Ovary (tissue), 7 donors: ENCODE measurements at regions not wholly inside any gene's neighbourhood (a gene's known extent, or its start where the extent isn't known, plus 50 kb on each side); places are given as distances from the start of the nearest gene placed in this dataset.
"Not testable (repeated sequence)": the region's sequence is repeated elsewhere in the genome, so short reads cannot be mapped to it uniquely, and the experiment has no call there.

ENCODE experiments used
- DNase-seq, 5 donors: peaks; one replicate each; pipeline ENCODE4 v3.0.0-alpha.2; 2019 to 2020
- H3K27ac ChIP-seq, 2 donors: fragments of 200-600 bp; one replicate each; pipeline versions ENCODE4 v1.5.1 to v1.8.0; 2019 to 2022
- H3K27me3 ChIP-seq: fragments of 200-600 bp; one replicate; pipeline ENCODE4 v1.8.0; 2022
- H3K36me3 ChIP-seq: fragments of 200-600 bp; sonication (generic); one replicate; pipeline ENCODE4 v1.5.1; 2019
- H3K4me1 ChIP-seq: one replicate; pipeline ENCODE4 v1.8.1; 2013; ENCODE audit warnings: mild to moderate bottlenecking, moderate library complexity; ENCODE audit not compliant: insufficient read depth
- H3K4me3 ChIP-seq: fragments of 200-600 bp; sonication (generic); one replicate; pipeline ENCODE4 v1.5.1; 2017
- H3K9me3 ChIP-seq, 2 donors: fragments of 200-600 bp in 1 of 2; sonication (generic) in 1 of 2; one replicate each; pipeline versions ENCODE4 v1.5.1 to v1.8.1; 2013 to 2019; ENCODE audit warnings: mild to moderate bottlenecking in 1 of 2, moderate library complexity in 1 of 2
- EP300 ChIP-seq: sonication (generic); formaldehyde crosslinking; IDR thresholded peaks from one replicate; pipeline ENCODE4 v1.6.1; 2017; ENCODE audit warnings: antibody characterized with exemption
- POLR2A ChIP-seq: fragments of 450-650 bp; IDR thresholded peaks from one replicate; pipeline ENCODE4 v1.6.1; 2017; ENCODE audit warnings: antibody characterized with exemption, mild to moderate bottlenecking, moderate library complexity
- WGBS, 3 donors: extraction: QIAGEN DNeasy Blood & Tissue Kit in 1 of 3; methylation state at CpG; one replicate each; pipeline versions ENCODE4 v1.1.5 to v1.1.7; 2013 to 2017; 5-methylcytosine and 5-hydroxymethylcytosine counted together
- intact Hi-C, 4 donors: fragments of 100-400 bp; cut with DNase I; formaldehyde crosslinking; loops; one replicate each; pipeline versions ENCODE4 v1.11.0 to v1.15.1; 2022 to 2023
- TF ChIP-seq, protein P1 (sequence below), 3 donors: fragments of 450-650 bp in 2 of 3; fragments of 200-600 bp in 1 of 3; IDR thresholded peaks; one replicate each; pipeline versions ENCODE4 v1.5.1 to v1.8.0; 2016 to 2022; ENCODE audit warnings: antibody characterized with exemption in 3 of 3, mild to moderate bottlenecking in 1 of 3
- donor health status: DM: no; HTN: no; CAD: no; lungs with moderate emphysema.
- donor health status: DM: no; HTN: no; CAD: no.
- donor health status: Bipolar disorder and iron deficiency.
- donor health status: DM: no; HTN: no; CAD: no.
- donor health status: DM: yes; HTN: yes; CAD: no.

DNA sequence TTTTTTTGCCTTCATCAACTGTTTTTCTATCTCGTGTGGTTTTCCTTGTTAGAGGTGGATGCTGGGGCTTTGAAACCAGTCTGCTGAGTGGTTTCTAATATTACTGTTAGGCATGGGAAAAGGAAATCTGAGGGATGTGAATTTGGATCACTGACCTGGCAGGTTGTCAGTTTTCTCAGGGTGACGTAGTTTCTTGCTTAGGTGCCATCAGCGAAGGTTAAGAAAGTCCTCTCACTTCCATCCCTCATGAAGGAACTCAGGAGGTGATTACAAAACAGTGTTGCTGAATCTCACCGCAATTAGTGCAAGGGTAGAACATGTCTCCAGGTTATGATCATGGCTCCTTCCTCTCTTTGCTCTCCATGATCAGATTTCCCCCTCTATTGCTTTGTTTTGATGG lies 135.9 kb downstream of the SOX4 start:
- H3K27ac ChIP-seq, result no peak overlapping the region
- H3K27me3 ChIP-seq, result no peaks in the 10 kb centered on the region
- H3K4me3 ChIP-seq, result no peak overlapping the region
- no peak for TF ChIP-seq POLR2A
- TF ChIP-seq EP300, result no peak
- TF ChIP-seq, protein P1, sequence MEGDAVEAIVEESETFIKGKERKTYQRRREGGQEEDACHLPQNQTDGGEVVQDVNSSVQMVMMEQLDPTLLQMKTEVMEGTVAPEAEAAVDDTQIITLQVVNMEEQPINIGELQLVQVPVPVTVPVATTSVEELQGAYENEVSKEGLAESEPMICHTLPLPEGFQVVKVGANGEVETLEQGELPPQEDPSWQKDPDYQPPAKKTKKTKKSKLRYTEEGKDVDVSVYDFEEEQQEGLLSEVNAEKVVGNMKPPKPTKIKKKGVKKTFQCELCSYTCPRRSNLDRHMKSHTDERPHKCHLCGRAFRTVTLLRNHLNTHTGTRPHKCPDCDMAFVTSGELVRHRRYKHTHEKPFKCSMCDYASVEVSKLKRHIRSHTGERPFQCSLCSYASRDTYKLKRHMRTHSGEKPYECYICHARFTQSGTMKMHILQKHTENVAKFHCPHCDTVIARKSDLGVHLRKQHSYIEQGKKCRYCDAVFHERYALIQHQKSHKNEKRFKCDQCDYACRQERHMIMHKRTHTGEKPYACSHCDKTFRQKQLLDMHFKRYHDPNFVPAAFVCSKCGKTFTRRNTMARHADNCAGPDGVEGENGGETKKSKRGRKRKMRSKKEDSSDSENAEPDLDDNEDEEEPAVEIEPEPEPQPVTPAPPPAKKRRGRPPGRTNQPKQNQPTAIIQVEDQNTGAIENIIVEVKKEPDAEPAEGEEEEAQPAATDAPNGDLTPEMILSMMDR (IDR thresholded peaks at IDR 0.05), result no peak
- no peaks in the 10 kb centered on the region for H3K36me3 ChIP-seq
- intact Hi-C loops, result no loop called here
- H3K9me3 ChIP-seq, result no peaks in the 10 kb centered on the region
- WGBS, 3 donors, result 74 to 86% (median 81%) methylated on average over 4 of the region's 4 CpGs
- peaks cover 4% of the 10 kb centered on the region for H3K4me1 ChIP-seq
- DNase-seq, result no peak

DNA sequence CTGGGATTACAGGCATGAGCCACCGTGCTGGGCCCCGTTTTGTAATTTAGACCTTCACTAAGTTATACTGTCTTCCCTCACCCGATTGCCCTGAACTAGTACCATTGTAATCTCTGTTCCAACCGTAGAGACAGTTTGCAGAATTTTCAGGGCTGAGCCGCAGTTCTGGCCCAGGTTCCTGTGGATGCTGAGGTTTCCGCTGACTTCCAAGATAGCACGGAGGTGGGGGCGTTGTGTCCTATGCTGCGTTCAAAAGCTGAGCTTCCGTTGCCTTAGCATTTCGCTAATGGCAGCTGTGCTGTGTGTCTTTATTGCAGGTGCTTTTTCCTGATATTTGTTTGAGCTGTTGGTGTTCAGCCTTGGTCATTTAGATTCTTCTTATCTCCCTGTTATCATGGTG lies 137.0 kb downstream of the SOX4 start:
- no peak for TF ChIP-seq EP300
- no peak for DNase-seq
- no peak overlapping the region for H3K27ac ChIP-seq
- 91 to 95% (median 93%) methylated on average over 11 of the region's 11 CpGs for WGBS, 3 donors
- no peaks in the 10 kb centered on the region for H3K27me3 ChIP-seq
- no peak overlapping the region for H3K4me3 ChIP-seq
- H3K4me1 ChIP-seq, result peaks cover 4% of the 10 kb centered on the region
- intact Hi-C loops, result no loop called here
- H3K36me3 ChIP-seq, result no peaks in the 10 kb centered on the region
- no peaks in the 10 kb centered on the region for H3K9me3 ChIP-seq

DNA sequence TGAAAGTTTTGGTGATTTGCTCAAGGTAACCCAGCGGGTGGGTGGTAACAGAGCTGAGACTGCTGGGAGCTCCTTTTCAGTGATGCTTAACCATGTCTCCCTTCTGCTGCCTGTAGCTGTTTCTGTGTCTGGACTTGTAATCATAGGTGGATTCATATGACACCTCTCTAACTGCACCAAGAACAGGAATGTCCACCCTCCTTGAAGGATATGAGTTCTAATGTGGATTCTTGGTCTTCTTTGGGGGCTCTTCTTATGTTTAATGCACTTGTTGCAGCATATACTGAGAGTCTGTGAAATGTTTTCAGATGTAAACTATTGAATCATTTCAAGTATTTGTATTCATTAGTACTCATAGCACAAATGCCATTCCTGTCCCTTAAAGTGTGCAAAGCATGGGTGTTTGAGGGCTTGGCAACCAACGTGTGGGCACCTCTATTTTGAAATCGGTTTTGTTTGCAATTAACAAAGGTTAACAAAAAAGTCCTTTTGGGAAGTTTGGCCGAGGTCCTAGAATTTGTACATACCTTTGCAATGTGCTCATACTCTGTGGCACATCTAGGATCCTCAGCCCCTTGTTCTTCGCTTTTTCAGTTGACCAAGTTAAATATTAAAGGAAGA lies 138.0 kb downstream of the SOX4 start:
- 29 to 33% (median 33%) methylated on average over 5 of the region's 5 CpGs for WGBS, 3 donors
- Histone ChIP-seq H3K4me3 (no peak overlapping the region), H3K27me3 (no peaks in the 10 kb centered on the region), H3K36me3 (no peaks in the 10 kb centered on the region), H3K4me1 (peaks cover 4% of the 10 kb centered on the region), H3K9me3 (no peaks in the 10 kb centered on the region), H3K27ac (no peak overlapping the region)
- no peak for TF ChIP-seq POLR2A
- TF ChIP-seq, protein P1 (IDR thresholded peaks at IDR 0.05), result no peak
- TF ChIP-seq EP300, result no peak
- no peak for DNase-seq
- intact Hi-C loops, result no loop called here

DNA sequence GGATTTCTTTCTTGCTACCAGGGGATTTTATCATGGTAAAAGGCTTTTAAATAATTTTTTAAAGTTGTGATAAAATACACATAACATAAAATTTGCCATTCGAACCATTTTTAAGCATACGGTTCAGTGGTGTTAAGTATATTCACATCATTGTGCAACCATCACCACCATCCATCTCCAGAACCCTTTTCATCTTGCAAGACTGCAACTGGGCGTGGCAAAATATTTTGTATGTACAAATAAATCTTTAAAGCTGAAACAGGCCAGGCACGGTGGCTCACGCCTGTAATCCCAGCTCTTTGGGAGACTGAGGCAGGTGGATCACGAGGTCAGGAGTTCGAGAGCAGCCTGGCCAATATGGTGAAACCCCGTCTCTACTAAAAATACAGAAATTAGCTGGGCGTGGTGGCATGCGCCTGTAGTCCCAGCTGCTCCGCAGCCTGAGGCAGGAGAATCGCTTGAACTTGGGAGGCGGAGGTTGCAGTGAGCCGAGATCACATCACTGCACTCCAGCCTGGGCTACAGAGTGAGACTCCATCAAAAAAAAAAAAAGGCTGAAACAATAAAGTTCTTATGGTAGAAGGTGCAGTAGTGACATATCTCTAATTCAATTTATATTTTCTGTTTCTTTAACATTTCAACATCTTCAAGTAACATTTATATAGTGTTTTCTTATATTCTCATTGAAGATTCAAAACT lies 138.6 kb downstream of the SOX4 start:
- 85 to 94% (median 92%) methylated on average over 14 of the region's 14 CpGs for WGBS, 3 donors
- H3K4me3 ChIP-seq, H3K27ac ChIP-seq: not testable (repeated sequence)

DNA sequence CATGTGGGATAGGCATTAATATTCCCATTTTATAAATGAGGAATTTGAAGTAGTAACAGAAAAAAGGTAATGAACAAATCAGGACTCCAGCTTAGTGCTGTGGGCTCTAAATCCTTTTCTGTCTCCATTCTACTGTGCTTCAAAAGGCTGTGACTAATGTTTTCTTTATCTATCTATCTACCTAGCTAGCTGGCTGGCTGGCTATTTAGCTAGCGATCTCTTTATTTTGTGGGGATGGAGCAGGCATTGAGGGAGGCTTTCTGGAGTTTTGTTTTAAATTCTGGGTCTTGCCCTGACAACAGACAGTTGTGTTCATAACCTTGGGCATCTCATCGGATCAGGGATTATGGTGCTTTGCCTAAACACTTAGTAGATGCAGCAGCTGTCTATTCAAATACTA lies 139.2 kb downstream of the SOX4 start:
- Histone ChIP-seq H3K36me3 (no peaks in the 10 kb centered on the region), H3K4me3 (no peak overlapping the region), H3K9me3 (no peaks in the 10 kb centered on the region), H3K4me1 (peaks cover 4% of the 10 kb centered on the region), H3K27me3 (no peaks in the 10 kb centered on the region), H3K27ac (no peak overlapping the region)
- WGBS, 3 donors, result 39 to 65% (median 53%) methylated on average over 2 of the region's 2 CpGs
- no peak for DNase-seq
- TF ChIP-seq POLR2A (no peak), EP300 (no peak)
- TF ChIP-seq, protein P1 (IDR thresholded peaks at IDR 0.05), result no peak
- intact Hi-C loops, result no loop called here

More for the DNA sequence above, 138.6 kb downstream of the SOX4 start:
- DNase-seq, H3K27me3 ChIP-seq, intact Hi-C loops, H3K36me3 ChIP-seq, H3K4me1 ChIP-seq, H3K9me3 ChIP-seq: not testable (repeated sequence)
